KMS-11 (cell line): ENCODE measurements at regions not wholly inside any gene's neighbourhood (a gene's known extent, or its start where the extent isn't known, plus 50 kb on each side); places are given as distances from the start of the nearest gene placed in this dataset.

Source experiments
- H2AFZ ChIP-seq: fragments of 200-600 bp; sonication (generic); 2 replicates; pipeline ENCODE4 v1.6.1; 2016; ENCODE audit warnings: antibody characterized with exemption, mixed run types, low read depth
- H3K27ac ChIP-seq: fragments of 200-600 bp; sonication (generic); 2 replicates; pipeline ENCODE4 v1.6.1; 2016; ENCODE audit warnings: mild to moderate bottlenecking, mixed run types
- H3K27me3 ChIP-seq: fragments of 200-600 bp; sonication (generic); 2 replicates; pipeline ENCODE4 v1.6.1; 2017; ENCODE audit warnings: mild to moderate bottlenecking, low read depth, mixed run types, moderate library complexity; ENCODE audit not compliant: insufficient read depth
- H3K36me3 ChIP-seq: fragments of 200-600 bp; sonication (generic); 2 replicates; pipeline ENCODE4 v1.6.1; 2017; ENCODE audit warnings: mild to moderate bottlenecking, mixed run types; ENCODE audit not compliant: insufficient read depth
- H3K4me1 ChIP-seq: fragments of 200-600 bp; sonication (generic); 2 replicates; pipeline ENCODE4 v1.6.1; 2016; ENCODE audit warnings: mild to moderate bottlenecking, low read depth, mixed run types; ENCODE audit not compliant: poor library complexity, severe bottlenecking
- H3K4me2 ChIP-seq: fragments of 200-600 bp; sonication (generic); 2 replicates; pipeline ENCODE4 v1.7.0; 2016; ENCODE audit warnings: mild to moderate bottlenecking, mixed run types
- H3K4me3 ChIP-seq: fragments of 200-600 bp; sonication (generic); IDR thresholded peaks from 2 replicates; pipeline ENCODE4 v1.6.1; 2017; ENCODE audit warnings: low read depth, low read length, mixed read lengths; ENCODE audit not compliant: insufficient read depth
- H3K79me2 ChIP-seq: fragments of 200-600 bp; sonication (generic); 2 replicates; pipeline ENCODE4 v1.6.1; 2016; ENCODE audit warnings: low read depth, mixed run types; ENCODE audit not compliant: insufficient read depth
- H3K9ac ChIP-seq: fragments of 200-600 bp; sonication (generic); 2 replicates; pipeline ENCODE4 v1.6.1; 2016; ENCODE audit warnings: mild to moderate bottlenecking, mixed run types
- H4K20me1 ChIP-seq: fragments of 200-600 bp; sonication (generic); 2 replicates; pipeline ENCODE4 v1.6.1; 2016; ENCODE audit warnings: mild to moderate bottlenecking, mixed run types; ENCODE audit not compliant: insufficient read depth
- CTCF ChIP-seq: fragments of 200-600 bp; sonication (generic); conservative IDR thresholded peaks from 2 replicates; pipeline ENCODE4 v1.6.1; 2017; ENCODE audit warnings: low read depth, mild to moderate bottlenecking, antibody characterized with exemption, low read length, moderate library complexity, mixed read lengths

- no peaks in the 10 kb centered on the region for H3K4me1 ChIP-seq
- no peak overlapping the region for H2AFZ ChIP-seq
These were observed 251.0 kb upstream of the MTPN start for GRCh38 chr7:136228171-136228570.

GRCh38 chr7:136214356-136214755 is 237.2 kb upstream of the MTPN start:
- Histone ChIP-seq H3K4me2 (no peak overlapping the region), H2AFZ (no peak overlapping the region), H3K9ac (no peak overlapping the region), H3K4me1 (no peaks in the 10 kb centered on the region), H3K27me3 (no peaks in the 10 kb centered on the region), H3K27ac (no peak overlapping the region), H4K20me1 (no peaks in the 10 kb centered on the region), H3K4me3 (no peak overlapping the region), H3K79me2 (no peaks in the 10 kb centered on the region), H3K36me3 (no peaks in the 10 kb centered on the region)
- TF ChIP-seq CTCF: no peak; the same call in 1 of the 2 replicates

More at GRCh38 chr7:136228171-136228570, 251.0 kb upstream of the MTPN start:
- no peaks in the 10 kb centered on the region for H3K79me2 ChIP-seq
- H3K4me3 ChIP-seq: no peak overlapping the region
- no peaks in the 10 kb centered on the region for H3K27me3 ChIP-seq
- H3K9ac ChIP-seq: no peak overlapping the region
- no peak for TF ChIP-seq CTCF
- no peak overlapping the region for H3K27ac ChIP-seq
- H4K20me1 ChIP-seq: no peaks in the 10 kb centered on the region
- H3K36me3 ChIP-seq: no peaks in the 10 kb centered on the region
- H3K4me2 ChIP-seq: no peak overlapping the region

- no peak for TF ChIP-seq CTCF
- Histone ChIP-seq H3K27ac (no peak overlapping the region), H4K20me1 (no peaks in the 10 kb centered on the region)
These were observed 235.9 kb upstream of the MTPN start for GRCh38 chr7:136213012-136213411.

GRCh38 chr7:136210664-136211063 is 233.5 kb upstream of the MTPN start:
- H3K9ac ChIP-seq: no peak overlapping the region
- no peaks in the 10 kb centered on the region for H3K27me3 ChIP-seq
- no peaks in the 10 kb centered on the region for H3K36me3 ChIP-seq
- H3K4me3 ChIP-seq: no peak overlapping the region
- no peak overlapping the region for H2AFZ ChIP-seq
- no peak overlapping the region for H3K27ac ChIP-seq
- no peaks in the 10 kb centered on the region for H4K20me1 ChIP-seq
- no peaks in the 10 kb centered on the region for H3K4me1 ChIP-seq
- no peaks in the 10 kb centered on the region for H3K79me2 ChIP-seq
- H3K4me2 ChIP-seq: no peak overlapping the region
- TF ChIP-seq CTCF: no peak

More at GRCh38 chr7:136213012-136213411, 235.9 kb upstream of the MTPN start:
- H3K36me3 ChIP-seq: no peaks in the 10 kb centered on the region
- H2AFZ ChIP-seq: no peak overlapping the region
- no peaks in the 10 kb centered on the region for H3K4me1 ChIP-seq
- H3K9ac ChIP-seq: no peak overlapping the region
- H3K4me3 ChIP-seq: no peak overlapping the region
- H3K4me2 ChIP-seq: no peak overlapping the region
- H3K27me3 ChIP-seq: no peaks in the 10 kb centered on the region
- no peaks in the 10 kb centered on the region for H3K79me2 ChIP-seq
